ENCODE measurements at regions not wholly inside any gene's neighbourhood (a gene's known extent, or its start where the extent isn't known, plus 50 kb on each side); places are given as distances from the start of the nearest gene placed in this dataset.

DNA sequence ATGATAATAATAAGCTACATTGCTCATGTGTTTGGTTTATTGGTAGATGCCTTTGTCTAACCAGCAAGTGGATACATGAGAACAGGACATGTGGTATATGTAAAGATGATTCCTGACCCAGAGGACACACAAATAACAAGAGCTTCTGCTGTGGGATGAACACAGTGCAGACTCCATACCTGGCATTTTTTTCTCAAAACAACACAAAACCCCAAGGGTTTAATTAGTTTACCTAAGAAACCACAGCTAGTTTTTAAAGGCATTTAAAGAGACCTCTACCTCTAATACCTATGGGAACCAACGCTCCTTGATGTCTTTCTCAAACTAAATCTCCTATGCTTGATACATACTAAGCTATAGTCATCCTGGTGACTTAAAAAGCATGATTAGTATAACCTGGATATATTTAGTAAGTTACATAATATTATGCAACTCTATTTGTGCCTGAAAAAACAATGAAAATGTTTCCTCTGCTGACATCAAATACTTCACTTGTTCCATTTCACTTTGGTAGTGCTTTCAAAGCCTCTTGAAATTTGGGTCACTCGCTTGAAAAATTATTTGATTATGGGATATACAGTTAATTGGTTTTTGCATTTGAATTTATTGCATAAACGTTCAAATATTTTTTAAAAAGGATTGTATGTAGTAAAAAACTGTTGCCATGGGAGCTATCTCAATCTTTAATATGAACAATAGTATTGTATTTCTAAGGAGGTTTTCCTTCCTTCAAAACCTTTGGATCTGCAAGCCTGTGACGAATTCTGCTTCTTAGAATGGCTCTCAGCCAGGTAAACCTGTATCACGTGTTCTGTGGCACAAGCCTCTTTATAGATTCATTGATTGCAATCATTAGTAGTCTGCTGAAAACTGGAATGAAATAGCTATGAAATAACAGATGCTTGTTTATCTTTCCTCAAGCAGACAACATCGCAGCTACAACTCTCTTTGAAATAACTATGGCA is 233.0 kb upstream of the KCNMB2 start:
- no peak overlapping the region for H3K4me3 ChIP-seq (ENCODE audit: low read depth in 1 of 3, low read length in 3 of 3)
- TF ChIP-seq FOXA2 (IDR thresholded peaks at IDR 0.05) (no peak), JUND (IDR thresholded peaks at IDR 0.05) (no peak), SP1 (IDR thresholded peaks at IDR 0.05) (no peak), YY1 (IDR thresholded peaks at IDR 0.05) (no peak), FOXA1 (IDR thresholded peaks at IDR 0.05) (no peak), HNF4G (IDR thresholded peaks at IDR 0.05) (no peak), EGR1 (IDR thresholded peaks at IDR 0.05; ENCODE audit: low read depth in 2 of 2) (no peak), RAD21 (IDR thresholded peaks at IDR 0.05) (no peak), GABPA (IDR thresholded peaks at IDR 0.05 in 1 of 2, conservative IDR thresholded peaks at IDR 0.05 in 1 of 2) (no peak), NR2F2 (IDR thresholded peaks at IDR 0.05) (no peak), HNF4A (conservative IDR thresholded peaks at IDR 0.05) (no peak), RXRA (IDR thresholded peaks at IDR 0.05) (no peak), TAF1 (conservative IDR thresholded peaks at IDR 0.05) (no peak)
- TF ChIP-seq, protein P1, sequence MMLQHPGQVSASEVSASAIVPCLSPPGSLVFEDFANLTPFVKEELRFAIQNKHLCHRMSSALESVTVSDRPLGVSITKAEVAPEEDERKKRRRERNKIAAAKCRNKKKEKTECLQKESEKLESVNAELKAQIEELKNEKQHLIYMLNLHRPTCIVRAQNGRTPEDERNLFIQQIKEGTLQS (IDR thresholded peaks at IDR 0.05) = no peak
- TF ChIP-seq, protein P2, sequence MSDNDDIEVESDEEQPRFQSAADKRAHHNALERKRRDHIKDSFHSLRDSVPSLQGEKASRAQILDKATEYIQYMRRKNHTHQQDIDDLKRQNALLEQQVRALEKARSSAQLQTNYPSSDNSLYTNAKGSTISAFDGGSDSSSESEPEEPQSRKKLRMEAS (IDR thresholded peaks at IDR 0.05) = no peak
- TF ChIP-seq, protein P3, sequence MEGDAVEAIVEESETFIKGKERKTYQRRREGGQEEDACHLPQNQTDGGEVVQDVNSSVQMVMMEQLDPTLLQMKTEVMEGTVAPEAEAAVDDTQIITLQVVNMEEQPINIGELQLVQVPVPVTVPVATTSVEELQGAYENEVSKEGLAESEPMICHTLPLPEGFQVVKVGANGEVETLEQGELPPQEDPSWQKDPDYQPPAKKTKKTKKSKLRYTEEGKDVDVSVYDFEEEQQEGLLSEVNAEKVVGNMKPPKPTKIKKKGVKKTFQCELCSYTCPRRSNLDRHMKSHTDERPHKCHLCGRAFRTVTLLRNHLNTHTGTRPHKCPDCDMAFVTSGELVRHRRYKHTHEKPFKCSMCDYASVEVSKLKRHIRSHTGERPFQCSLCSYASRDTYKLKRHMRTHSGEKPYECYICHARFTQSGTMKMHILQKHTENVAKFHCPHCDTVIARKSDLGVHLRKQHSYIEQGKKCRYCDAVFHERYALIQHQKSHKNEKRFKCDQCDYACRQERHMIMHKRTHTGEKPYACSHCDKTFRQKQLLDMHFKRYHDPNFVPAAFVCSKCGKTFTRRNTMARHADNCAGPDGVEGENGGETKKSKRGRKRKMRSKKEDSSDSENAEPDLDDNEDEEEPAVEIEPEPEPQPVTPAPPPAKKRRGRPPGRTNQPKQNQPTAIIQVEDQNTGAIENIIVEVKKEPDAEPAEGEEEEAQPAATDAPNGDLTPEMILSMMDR (IDR thresholded peaks at IDR 0.05; ENCODE audit: low read depth, low read length, missing input control) = no peak
- TF ChIP-seq, protein P4, sequence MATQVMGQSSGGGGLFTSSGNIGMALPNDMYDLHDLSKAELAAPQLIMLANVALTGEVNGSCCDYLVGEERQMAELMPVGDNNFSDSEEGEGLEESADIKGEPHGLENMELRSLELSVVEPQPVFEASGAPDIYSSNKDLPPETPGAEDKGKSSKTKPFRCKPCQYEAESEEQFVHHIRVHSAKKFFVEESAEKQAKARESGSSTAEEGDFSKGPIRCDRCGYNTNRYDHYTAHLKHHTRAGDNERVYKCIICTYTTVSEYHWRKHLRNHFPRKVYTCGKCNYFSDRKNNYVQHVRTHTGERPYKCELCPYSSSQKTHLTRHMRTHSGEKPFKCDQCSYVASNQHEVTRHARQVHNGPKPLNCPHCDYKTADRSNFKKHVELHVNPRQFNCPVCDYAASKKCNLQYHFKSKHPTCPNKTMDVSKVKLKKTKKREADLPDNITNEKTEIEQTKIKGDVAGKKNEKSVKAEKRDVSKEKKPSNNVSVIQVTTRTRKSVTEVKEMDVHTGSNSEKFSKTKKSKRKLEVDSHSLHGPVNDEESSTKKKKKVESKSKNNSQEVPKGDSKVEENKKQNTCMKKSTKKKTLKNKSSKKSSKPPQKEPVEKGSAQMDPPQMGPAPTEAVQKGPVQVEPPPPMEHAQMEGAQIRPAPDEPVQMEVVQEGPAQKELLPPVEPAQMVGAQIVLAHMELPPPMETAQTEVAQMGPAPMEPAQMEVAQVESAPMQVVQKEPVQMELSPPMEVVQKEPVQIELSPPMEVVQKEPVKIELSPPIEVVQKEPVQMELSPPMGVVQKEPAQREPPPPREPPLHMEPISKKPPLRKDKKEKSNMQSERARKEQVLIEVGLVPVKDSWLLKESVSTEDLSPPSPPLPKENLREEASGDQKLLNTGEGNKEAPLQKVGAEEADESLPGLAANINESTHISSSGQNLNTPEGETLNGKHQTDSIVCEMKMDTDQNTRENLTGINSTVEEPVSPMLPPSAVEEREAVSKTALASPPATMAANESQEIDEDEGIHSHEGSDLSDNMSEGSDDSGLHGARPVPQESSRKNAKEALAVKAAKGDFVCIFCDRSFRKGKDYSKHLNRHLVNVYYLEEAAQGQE (IDR thresholded peaks at IDR 0.05) = no peak
- TF ChIP-seq, protein P5, sequence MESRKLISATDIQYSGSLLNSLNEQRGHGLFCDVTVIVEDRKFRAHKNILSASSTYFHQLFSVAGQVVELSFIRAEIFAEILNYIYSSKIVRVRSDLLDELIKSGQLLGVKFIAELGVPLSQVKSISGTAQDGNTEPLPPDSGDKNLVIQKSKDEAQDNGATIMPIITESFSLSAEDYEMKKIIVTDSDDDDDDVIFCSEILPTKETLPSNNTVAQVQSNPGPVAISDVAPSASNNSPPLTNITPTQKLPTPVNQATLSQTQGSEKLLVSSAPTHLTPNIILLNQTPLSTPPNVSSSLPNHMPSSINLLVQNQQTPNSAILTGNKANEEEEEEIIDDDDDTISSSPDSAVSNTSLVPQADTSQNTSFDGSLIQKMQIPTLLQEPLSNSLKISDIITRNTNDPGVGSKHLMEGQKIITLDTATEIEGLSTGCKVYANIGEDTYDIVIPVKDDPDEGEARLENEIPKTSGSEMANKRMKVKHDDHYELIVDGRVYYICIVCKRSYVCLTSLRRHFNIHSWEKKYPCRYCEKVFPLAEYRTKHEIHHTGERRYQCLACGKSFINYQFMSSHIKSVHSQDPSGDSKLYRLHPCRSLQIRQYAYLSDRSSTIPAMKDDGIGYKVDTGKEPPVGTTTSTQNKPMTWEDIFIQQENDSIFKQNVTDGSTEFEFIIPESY (IDR thresholded peaks at IDR 0.05) = no peak
- H3K9ac ChIP-seq (ENCODE audit: low read depth in 1 of 2, low read length in 2 of 2) = no peak overlapping the region
- no peaks in the 10 kb centered on the region for H3K36me3 ChIP-seq (ENCODE audit: control insufficient read depth in 4 of 4, insufficient read depth in 3 of 4, low read depth in 1 of 4, low read length in 3 of 4)
- no peak for DNase-seq (ENCODE audit: low spot score)
- no peaks in the 10 kb centered on the region for H3K27me3 ChIP-seq (ENCODE audit: control insufficient read depth in 4 of 4, insufficient read depth in 4 of 4, low read length in 3 of 4)
- H3K4me1 ChIP-seq (ENCODE audit: control insufficient read depth in 4 of 4, insufficient read depth in 4 of 4, low read length in 3 of 4) = no peaks in the 10 kb centered on the region
- H3K9me3 ChIP-seq (ENCODE audit: control insufficient read depth in 4 of 4, low read length in 3 of 4) = no peaks in the 10 kb centered on the region
- no peak overlapping the region for H3K27ac ChIP-seq (ENCODE audit: low read depth in 1 of 2, low read length in 2 of 2)
- WGBS = 71% methylated on average over 6 of the region's 6 CpGs
